ENCODE measurements at regions not wholly inside any gene's neighbourhood (a gene's known extent, or its start where the extent isn't known, plus 50 kb on each side); places are given as distances from the start of the nearest gene placed in this dataset.

GRCh38 chr20:43305749-43306148, 116.0 kb upstream of the PTPRT start:
- Histone ChIP-seq H2AFZ (ENCODE audit: control insufficient read depth, low read depth, low read length) (no peak overlapping the region), H3K4me3 (no peak overlapping the region), H3K4me1 (ENCODE audit: control insufficient read depth, insufficient read depth, low read length) (no peaks in the 10 kb centered on the region), H3K79me2 (ENCODE audit: control insufficient read depth, insufficient read depth, low read length) (no peaks in the 10 kb centered on the region), H3K4me2 (ENCODE audit: control insufficient read depth, insufficient read depth) (no peak overlapping the region), H3K9ac (ENCODE audit: control insufficient read depth, insufficient read depth, low read length) (no peak overlapping the region), H3K9me3 (replicated peaks; ENCODE audit: control insufficient read depth, insufficient read depth, low read length) (no peaks in the 10 kb centered on the region; the same call in 2 of the 3 replicates), H3K27ac (ENCODE audit: control insufficient read depth, insufficient read depth) (no peak overlapping the region), H4K20me1 (ENCODE audit: control insufficient read depth, insufficient read depth) (no peaks in the 10 kb centered on the region), H3K36me3 (ENCODE audit: control insufficient read depth in 2 of 2, insufficient read depth in 2 of 2, low read length in 1 of 2) (no peaks in the 10 kb centered on the region), H3K27me3 (replicated peaks in 1 of 2; ENCODE audit: control insufficient read depth in 2 of 2, insufficient read depth in 2 of 2, low read length in 1 of 2) (no peaks in the 10 kb centered on the region; a peak in 1 of 4 replicates)
- no peak for TF ChIP-seq EGR1 (IDR thresholded peaks at IDR 0.05; ENCODE audit: borderline replicate concordance in 1 of 2, low read depth in 2 of 2, low read length in 2 of 2)
- TF ChIP-seq KLF5 (IDR thresholded peaks at IDR 0.05; ENCODE audit: partially characterized antibody) = no peak
- no peak for TF ChIP-seq NR2C1 (IDR thresholded peaks at IDR 0.05)
- TF ChIP-seq ZBTB4 (CRISPR knock-in tag; IDR thresholded peaks at IDR 0.05) = no peak
- TF ChIP-seq MXI1 (IDR thresholded peaks at IDR 0.05; ENCODE audit: low read depth, low read length) = no peak
- no peak for TF ChIP-seq BCLAF1 (IDR thresholded peaks at IDR 0.05)
- TF ChIP-seq MEF2B (IDR thresholded peaks at IDR 0.05; ENCODE audit: partially characterized antibody, poor library complexity, severe bottlenecking) = no peak
- no peak for TF ChIP-seq MEF2A (IDR thresholded peaks at IDR 0.05; ENCODE audit: insufficient read depth, low read depth, low read length)
- no peak for TF ChIP-seq RELB (IDR thresholded peaks at IDR 0.05; ENCODE audit: low read depth)
- no peak for DNase-seq (ENCODE audit: low read depth, low spot score)
- BruUV-seq (replicated peaks) = no TSS peak
- no peak for ATAC-seq
- intact Hi-C loops (cut with micrococcal nuclease; ENCODE audit: unreplicated experiment) = no loop called here
- ChIA-PET RAD21 (ENCODE audit: unreplicated experiment) (interaction anchor here (0.6 kb wide), 1 partner anchor 387 kb away, joined by 3 read pairs; no protein-coding TSS in a partner anchor), SMC1A (ENCODE audit: uncharacterized antibody, unreplicated experiment) (no interaction called here), POLR2A (no interaction called here), CTCF (no interaction called here)
- FAIRE-seq = no peak
- in situ Hi-C loops (cut with MboI) = no loop called here

All from GM12878 (cell line).